GM10248 (cell line): ENCODE measurements at regions not wholly inside any gene's neighbourhood (a gene's known extent, or its start where the extent isn't known, plus 50 kb on each side); places are given as distances from the start of the nearest gene placed in this dataset.
A peak's percentile ranks its signal among the peaks of the same experiment; 100 is the strongest.

ENCODE experiments used
- CTCF ChIA-PET: fragments of 300-600 bp; sonication (Branson Sonifier 250); formaldehyde crosslinking; extraction: SDS; loops from one replicate; lab custom pipeline; 2021; ENCODE audit warnings: antibody characterized with exemption; lab: Yijun Ruan, JAX
- POLR2A ChIA-PET: fragments of 350-650 bp; sonication (Branson Sonifier 250); formaldehyde crosslinking; extraction: SDS; loops from one replicate; lab custom pipeline; 2020; ENCODE audit warnings: antibody characterized with exemption; lab: Yijun Ruan, JAX
- DNase-seq: peaks from one replicate; pipeline ENCODE4 v3.0.0; 2012; ENCODE audit errors: extremely low spot score
- TF ChIP-seq, protein P1 (sequence below): IDR thresholded peaks from 2 replicates; pipeline ENCODE4 v1.5.1; 2012; ENCODE audit warnings: mild to moderate bottlenecking, low read depth; ENCODE audit errors: extremely low read depth, missing control alignments, control extremely low read depth

DNA sequence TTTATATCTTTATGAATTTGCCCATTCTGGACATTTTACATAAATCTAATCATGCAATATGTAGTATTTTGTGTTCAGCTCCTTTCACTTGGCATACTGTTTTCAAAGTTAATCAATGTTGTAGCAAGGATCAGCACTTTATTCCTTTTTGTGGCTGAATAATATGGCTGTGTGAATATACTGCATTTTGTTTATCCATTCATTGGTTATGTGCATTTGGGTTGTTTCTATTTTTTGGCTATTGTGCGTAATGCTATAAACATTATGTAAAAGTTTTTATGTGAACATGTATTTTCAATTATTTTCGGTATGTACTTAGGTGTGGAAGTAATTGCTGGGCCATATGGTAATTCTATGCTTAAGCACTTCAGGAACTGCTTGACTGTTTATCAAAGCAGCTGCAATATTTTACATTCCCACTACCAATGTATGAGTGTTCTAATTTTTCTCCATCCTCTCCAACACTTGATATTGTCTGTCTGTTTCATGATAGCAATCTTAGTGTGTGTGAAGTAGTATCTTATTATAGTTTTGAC, 101.3 kb upstream of the P2RY1 start:
- TF ChIP-seq, protein P1, sequence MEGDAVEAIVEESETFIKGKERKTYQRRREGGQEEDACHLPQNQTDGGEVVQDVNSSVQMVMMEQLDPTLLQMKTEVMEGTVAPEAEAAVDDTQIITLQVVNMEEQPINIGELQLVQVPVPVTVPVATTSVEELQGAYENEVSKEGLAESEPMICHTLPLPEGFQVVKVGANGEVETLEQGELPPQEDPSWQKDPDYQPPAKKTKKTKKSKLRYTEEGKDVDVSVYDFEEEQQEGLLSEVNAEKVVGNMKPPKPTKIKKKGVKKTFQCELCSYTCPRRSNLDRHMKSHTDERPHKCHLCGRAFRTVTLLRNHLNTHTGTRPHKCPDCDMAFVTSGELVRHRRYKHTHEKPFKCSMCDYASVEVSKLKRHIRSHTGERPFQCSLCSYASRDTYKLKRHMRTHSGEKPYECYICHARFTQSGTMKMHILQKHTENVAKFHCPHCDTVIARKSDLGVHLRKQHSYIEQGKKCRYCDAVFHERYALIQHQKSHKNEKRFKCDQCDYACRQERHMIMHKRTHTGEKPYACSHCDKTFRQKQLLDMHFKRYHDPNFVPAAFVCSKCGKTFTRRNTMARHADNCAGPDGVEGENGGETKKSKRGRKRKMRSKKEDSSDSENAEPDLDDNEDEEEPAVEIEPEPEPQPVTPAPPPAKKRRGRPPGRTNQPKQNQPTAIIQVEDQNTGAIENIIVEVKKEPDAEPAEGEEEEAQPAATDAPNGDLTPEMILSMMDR: no peak
- ChIA-PET CTCF (interaction anchor here (1.6 kb wide), 1 partner anchor 14 kb away, joined by 3 read pairs; no protein-coding TSS in a partner anchor), POLR2A (no interaction called here)
- DNase-seq: no peak

DNA sequence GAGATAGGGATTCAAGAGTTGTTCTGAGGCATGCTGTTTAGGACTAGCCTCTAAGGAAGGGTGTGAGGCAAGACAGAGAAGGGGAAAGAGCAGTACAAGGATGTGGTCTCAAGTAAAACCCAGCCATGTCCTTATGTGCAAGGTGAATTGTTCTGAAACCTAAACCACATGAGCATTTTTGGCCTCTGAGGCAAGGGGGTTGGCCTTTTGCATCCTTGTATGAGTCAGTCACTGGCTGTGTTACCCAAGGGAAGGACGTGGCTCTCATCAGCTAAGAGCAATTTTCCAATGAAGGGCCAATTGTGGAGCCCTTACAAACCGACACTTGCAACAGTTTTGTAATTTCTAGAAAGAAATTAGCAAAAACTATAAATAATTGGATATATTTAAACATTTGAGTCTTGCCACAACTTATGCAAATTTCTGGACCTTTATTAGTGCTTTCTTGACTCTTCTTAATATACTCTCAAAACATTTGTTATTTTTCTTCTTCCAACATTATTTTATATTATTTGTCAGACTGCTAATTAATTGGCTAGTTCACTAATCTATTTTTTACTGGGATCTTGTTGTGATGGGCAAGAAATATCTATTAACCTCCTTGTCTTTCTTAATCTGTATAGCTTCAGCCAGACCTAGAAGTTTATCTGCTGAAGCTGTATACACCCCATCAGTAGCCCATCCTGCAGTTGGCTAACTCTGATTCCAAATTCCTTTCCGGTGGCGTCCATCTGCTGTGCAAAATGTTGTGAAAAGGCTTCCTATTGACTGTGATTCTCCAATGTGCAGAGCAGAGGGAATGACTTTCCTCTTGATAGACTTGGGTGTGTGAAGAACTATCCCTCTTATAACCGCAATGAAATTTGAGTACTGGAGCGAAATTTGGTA, 97.7 kb upstream of the P2RY1 start:
- TF ChIP-seq, protein P1: no peak
- peak; percentile 29 for DNase-seq
- POLR2A ChIA-PET: no interaction called here
- CTCF ChIA-PET: no interaction called here

GRCh38 chr3:152738656-152739055, 96.3 kb upstream of the P2RY1 start:
- TF ChIP-seq, protein P1: no peak
- CTCF ChIA-PET: no interaction called here
- DNase-seq: no peak
- POLR2A ChIA-PET: no interaction called here

- ChIA-PET POLR2A (no interaction called here), CTCF (interaction anchor here (0.8 kb wide), 1 partner anchor 16 kb away, joined by 3 read pairs; no protein-coding TSS in a partner anchor)
- TF ChIP-seq, protein P1: no peak
- no peak for DNase-seq
Observed at GRCh38 chr3:152742368-152743347, 92.3 kb upstream of the P2RY1 start.

- TF ChIP-seq, protein P1: no peak
- DNase-seq: no peak
- POLR2A ChIA-PET: no interaction called here
- CTCF ChIA-PET: interaction anchor here (0.7 to 2.1 kb wide), 7 partner anchors 15 to 645 kb away, joined by 3 to 4 read pairs (median 3); no protein-coding TSS in a partner anchor
Observed at GRCh38 chr3:152745646-152746045, 89.3 kb upstream of the P2RY1 start.

- POLR2A ChIA-PET: no interaction called here
- no peak for DNase-seq
- TF ChIP-seq, protein P1: no peak
- CTCF ChIA-PET: interaction anchor here (1.2 to 1.4 kb wide), 2 partner anchors 10 kb away, joined by 3 read pairs; no protein-coding TSS in a partner anchor
Observed at GRCh38 chr3:152754303-152754702, 80.6 kb upstream of the P2RY1 start.
